ENCODE measurements at regions not wholly inside any gene's neighbourhood (a gene's known extent, or its start where the extent isn't known, plus 50 kb on each side); places are given as distances from the start of the nearest gene placed in this dataset.

GRCh38 chr6:100084991-100085364, 91.0 kb upstream of the MCHR2 start:
- no peak for TF ChIP-seq CTCF (IDR thresholded peaks at IDR 0.05; ENCODE audit: insufficient read depth, low read length)
- TF ChIP-seq POLR2AphosphoS5 (IDR thresholded peaks at IDR 0.05; ENCODE audit: low read depth), result no peak

Measured in HL-60 (cell line).